GM12891 (cell line): ENCODE measurements at regions not wholly inside any gene's neighbourhood (a gene's known extent, or its start where the extent isn't known, plus 50 kb on each side); places are given as distances from the start of the nearest gene placed in this dataset.

Source experiments
- DNase-seq: peaks from one replicate; pipeline ENCODE4 v3.0.0; 2011; ENCODE audit warnings: low spot score; ENCODE audit not compliant: insufficient read length
- FAIRE-seq: peaks from 2 replicates; lab custom pipeline; 2011; peaks lifted over from hg19 to GRCh38; lab: Jason Lieb, UNC
- PAX5 ChIP-seq: IDR thresholded peaks from 2 replicates; pipeline ENCODE4 v1.6.1; 2011; ENCODE audit warnings: low read length, moderate library complexity, mild to moderate bottlenecking; ENCODE audit not compliant: insufficient read depth, severe bottlenecking
- POLR2A ChIP-seq: IDR thresholded peaks from 2 replicates; pipeline ENCODE4 v1.6.1; 2011; ENCODE audit warnings: low read depth, low read length, control low read depth
- POLR2AphosphoS5 ChIP-seq: IDR thresholded peaks from 2 replicates; pipeline ENCODE4 v1.6.1; 2011; ENCODE audit warnings: low read depth, low read length, control low read depth
- POU2F2 ChIP-seq: IDR thresholded peaks from 2 replicates; pipeline ENCODE4 v1.6.1; 2011; ENCODE audit warnings: low read depth, mild to moderate bottlenecking, control low read depth, low read length, moderate library complexity
- SPI1 ChIP-seq: IDR thresholded peaks from 2 replicates; pipeline ENCODE4 v1.6.1; 2011; ENCODE audit warnings: low read depth, low read length, control low read depth
- TAF1 ChIP-seq: IDR thresholded peaks from 2 replicates; pipeline ENCODE4 v1.6.1; 2011; ENCODE audit warnings: low read depth, low read length, control low read depth

DNA sequence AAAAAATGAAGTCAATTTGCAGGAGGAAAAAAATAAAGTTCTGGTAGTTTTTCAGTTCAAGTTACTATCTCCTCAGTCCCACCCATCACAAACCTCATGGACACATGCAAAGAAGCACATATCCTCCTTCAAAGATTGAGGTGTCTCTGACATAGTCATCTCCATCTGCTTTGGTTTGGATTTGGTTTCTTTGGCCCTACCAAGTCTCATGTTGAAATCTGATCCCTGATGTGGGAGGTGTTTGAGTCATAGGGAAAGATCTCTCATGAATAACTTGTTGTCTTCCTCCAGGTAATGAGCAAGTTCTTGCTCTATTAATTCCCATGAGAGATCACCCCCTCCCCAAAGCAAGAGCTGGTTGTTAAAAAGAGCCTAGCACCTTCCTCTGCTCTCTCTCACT is 446.8 kb downstream of the IGSF11 start:
- no peak for TF ChIP-seq POU2F2
- no peak for TF ChIP-seq SPI1
- TF ChIP-seq TAF1, result no peak
- FAIRE-seq, result no peak
- DNase-seq, result no peak

DNA sequence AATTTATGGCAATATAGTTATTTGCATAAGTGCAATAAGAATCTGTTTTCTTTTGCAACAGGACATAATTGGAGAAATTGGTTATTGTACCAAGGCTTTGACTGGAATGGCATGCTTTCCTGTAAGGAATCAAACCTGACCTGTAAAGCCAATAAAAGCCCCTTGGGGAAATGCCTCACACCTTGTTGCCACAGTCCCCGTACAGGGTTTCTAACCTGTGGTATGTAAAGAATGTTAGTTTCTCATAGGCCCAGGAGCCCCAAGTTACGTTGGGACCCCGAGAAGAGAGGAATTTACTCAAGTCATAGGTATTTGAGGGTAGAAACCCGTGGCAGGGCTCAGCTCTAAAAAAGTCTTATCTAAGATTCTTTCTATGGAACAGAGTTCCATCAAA is 441.4 kb downstream of the IGSF11 start:
- no peak for FAIRE-seq
- TF ChIP-seq POLR2AphosphoS5, result no peak
- no peak for TF ChIP-seq PAX5
- no peak for TF ChIP-seq SPI1
- DNase-seq, result no peak

DNA sequence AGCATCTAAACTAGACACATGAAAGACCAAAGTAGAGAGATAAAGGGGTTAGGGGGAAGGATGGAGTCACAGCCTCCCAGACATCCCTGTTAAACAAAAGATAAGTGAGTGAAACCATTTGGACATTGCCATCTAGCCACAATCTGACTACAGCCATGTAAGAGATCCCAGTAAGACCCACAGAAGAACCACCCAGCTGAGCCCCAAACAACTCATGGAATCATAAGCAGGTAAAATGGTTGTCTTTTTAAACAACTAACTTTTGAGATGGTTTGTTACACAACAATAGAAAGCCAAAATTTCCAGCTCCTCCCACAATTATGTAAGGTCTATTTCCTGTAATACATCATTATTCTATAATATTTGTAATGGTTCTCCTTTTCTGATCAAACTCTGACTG is 437.5 kb downstream of the IGSF11 start:
- DNase-seq (no peak), FAIRE-seq (no peak)
- TF ChIP-seq POU2F2 (no peak), POLR2A (no peak), TAF1 (no peak), PAX5 (no peak), POLR2AphosphoS5 (no peak), SPI1 (no peak)

DNA sequence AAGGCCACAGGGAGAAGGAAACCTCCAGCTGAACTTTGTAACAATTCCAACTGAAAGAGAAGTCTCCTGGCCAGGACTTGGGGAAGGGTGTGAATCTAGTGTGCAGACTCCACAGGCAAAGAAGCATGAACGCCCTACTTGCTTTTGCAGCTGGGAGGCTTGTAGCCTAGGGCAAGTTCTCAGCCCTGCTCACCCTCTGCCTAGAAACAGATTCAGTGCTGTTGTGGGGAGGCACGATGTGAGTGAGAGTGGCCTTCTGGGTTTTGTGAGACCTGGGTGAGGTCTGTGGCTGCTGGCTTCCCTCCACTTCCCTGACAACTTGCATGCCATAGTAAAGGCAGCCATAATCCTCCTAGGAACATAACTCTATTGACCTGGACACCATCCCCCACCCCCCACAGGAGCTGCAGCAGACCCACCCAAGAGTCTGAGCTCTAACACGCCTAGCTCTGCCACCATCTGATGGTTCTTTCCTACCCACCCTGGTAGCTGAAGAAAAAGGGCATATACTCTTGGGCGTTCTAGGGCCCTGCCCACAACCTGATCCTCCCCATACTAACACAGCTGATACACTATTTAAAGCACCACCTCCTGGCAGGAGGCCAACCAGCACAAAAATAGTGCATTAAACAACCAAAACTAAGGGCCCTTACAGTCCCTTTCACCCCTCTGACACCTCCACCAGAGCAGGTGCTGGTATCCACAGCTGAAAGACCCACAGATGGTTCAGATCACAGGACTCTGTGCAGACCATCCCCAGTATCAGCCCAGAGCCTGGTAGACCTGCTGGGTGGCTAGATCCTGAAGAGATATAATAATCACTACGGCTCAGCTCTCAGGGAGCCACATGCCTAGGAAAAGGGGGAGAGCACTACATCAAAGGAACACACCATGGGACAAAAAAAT is 426.5 kb downstream of the IGSF11 start:
- DNase-seq (no peak), FAIRE-seq (no peak)
- no peak for TF ChIP-seq POU2F2
- TF ChIP-seq POLR2AphosphoS5, result no peak
- TF ChIP-seq SPI1, result no peak
- no peak for TF ChIP-seq POLR2A
- TF ChIP-seq TAF1, result no peak
- TF ChIP-seq PAX5, result no peak

DNA sequence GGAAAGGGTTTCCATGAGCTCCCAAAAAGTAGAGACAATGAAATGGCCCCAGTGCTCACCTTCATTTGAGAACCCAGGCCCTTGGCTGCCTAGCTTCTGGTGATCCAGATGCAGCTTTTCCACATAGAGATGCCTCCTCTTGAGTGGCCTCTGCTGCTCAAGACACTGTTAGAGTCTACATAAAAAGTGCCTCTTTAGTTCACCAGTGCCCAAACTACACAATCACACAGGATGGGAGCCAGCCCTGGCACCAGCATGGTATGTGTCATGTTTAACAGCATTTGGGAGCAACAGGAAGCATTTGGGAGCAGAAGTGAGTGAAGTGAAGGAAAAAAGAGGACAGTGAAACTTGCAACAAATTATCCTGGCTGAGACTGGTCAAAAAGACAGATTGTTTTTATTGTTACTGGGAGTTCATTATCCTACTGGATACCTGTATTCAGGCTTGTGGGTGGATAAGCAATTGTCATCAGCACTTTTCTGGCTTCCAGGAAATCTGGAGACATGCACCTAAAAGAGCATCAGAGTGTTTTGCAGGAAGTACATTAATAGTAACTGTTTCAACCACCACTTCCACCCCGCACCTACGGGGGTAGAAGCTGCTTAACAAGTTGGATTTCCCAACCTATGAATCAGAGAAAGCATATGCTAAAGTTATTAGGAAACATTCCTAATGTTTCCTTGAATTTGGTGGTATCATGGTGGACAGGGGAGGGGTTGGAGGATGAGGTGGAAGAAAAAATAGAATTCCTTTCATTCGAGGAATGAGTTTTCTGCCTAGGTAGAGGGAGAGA is 416.2 kb downstream of the IGSF11 start:
- DNase-seq, result no peak
- no peak for FAIRE-seq
- TF ChIP-seq SPI1 (no peak), POLR2AphosphoS5 (no peak), TAF1 (no peak)

DNA sequence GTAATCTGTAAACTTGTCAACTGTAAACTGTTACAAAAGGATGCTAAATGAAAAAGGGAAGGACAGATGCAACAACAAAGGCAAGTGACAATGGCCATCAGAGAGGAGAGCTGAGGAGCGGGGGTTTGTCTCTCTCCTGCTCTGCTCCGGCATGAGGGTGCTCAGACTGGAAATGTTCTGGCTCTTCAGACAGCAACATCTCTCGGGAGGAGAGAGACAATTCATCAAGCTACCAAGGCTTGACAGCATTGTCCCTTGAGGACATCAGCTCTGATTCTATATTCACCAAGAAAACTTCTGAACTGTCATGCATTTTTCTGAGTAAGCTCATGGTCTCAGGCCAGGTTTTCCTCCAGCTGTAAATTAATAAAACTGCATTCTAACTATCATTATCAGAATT is 408.2 kb downstream of the IGSF11 start:
- no peak for DNase-seq
- TF ChIP-seq POU2F2 (no peak), POLR2A (no peak), SPI1 (no peak), POLR2AphosphoS5 (no peak), TAF1 (no peak), PAX5 (no peak)
- no peak for FAIRE-seq

DNA sequence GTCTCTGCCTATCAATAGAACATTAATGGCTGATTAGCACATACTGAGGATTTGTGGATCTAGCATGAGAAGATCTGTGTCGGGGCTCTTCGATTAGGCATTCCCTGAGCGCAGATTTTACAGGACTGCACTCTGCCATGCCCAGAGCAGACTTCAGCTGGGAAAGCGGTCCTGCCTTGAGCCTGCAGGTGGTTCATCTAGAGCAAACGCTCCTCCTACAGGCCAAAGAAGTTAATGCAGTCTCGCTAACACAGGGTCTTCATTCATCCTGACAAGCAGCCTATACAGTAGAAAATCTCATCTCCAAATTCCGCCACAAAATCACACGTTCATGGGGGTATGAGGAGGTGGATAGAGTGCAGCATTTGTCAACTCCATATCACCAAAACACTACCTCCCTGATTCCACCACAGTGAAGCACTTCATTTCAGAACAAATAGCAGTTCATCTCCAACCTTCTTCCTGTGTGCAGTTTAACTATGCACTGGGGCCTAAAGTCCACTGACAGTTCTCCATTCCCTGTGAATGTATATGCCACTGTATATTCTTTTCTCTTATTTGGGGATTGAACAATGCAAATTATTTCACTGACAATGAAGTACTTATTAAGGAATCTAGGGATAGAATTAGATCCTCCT is 405.8 kb downstream of the IGSF11 start:
- DNase-seq (peak; percentile 16), FAIRE-seq (peak; percentile 94)

DNA sequence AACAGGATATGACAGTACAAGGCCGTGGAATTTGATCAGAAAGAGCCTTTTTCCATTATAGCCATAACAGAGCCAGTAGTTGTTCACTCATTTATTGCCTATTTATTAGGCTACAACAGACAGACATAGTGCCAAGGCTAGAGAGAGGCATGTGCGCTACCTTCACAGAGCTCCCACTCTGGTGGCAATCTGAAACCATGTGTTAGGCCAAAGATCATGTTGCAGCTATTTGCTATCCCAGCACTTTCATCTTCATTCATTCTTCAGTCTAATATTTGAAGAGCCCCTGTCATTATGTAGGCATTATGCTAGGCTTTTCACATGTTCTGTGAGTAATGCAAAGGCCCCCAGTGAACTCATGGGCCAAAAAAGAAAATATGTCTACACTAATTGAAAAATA is 404.8 kb downstream of the IGSF11 start:
- FAIRE-seq (no peak), DNase-seq (no peak)
- no peak for TF ChIP-seq PAX5
- no peak for TF ChIP-seq SPI1
- no peak for TF ChIP-seq TAF1
- TF ChIP-seq POLR2AphosphoS5, result no peak
- TF ChIP-seq POU2F2, result no peak
- TF ChIP-seq POLR2A, result no peak

More for the DNA sequence above, 405.8 kb downstream of the IGSF11 start:
- TF ChIP-seq POLR2AphosphoS5, result no peak
- no peak for TF ChIP-seq SPI1

DNA sequence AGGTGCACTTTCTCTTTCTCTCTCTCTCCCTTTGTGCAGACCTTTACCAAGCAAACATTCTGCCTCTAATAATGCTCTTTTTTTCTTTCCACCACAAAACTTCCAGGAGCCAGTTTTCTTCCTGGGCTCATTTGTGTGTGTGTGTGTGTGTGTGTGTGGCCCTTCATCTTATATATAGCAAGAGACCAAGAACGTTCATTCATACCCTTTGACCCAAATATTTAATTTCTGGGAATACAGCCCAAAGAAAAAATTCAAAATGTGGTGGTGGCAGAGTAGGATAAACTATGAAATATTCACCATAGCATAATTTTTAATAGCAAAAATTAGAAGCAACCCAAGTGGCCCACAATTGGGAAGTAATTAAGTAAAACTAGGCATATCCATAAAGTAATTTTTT is 398.9 kb downstream of the IGSF11 start:
- TF ChIP-seq SPI1, result no peak
- FAIRE-seq (no peak), DNase-seq (no peak)

DNA sequence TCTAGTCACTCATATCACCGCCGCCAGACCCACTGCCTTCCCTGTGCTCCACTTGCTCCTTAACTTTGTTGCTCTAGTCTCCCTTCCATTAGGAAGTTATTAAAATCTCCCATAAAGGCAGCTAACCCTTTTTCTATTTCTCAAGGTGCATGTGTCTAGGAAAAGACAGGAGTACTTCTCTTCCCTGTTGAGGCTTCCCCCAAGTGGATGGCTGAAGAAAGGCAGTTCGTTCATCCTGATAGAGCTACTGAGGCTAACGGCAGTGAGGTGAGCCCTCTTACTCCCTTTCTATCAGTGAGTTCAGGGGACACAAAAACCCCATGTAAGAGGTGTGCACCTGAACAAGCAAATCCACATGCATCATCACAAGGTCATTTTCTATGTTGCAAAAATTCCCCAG is 397.8 kb downstream of the IGSF11 start:
- no peak for TF ChIP-seq TAF1
- TF ChIP-seq POU2F2, result no peak
- no peak for TF ChIP-seq SPI1
- no peak for TF ChIP-seq POLR2A
- no peak for TF ChIP-seq POLR2AphosphoS5
- no peak for TF ChIP-seq PAX5
- no peak for DNase-seq
- no peak for FAIRE-seq
